MCF 10A (cell line): ENCODE measurements at regions not wholly inside any gene's neighbourhood (a gene's known extent, or its start where the extent isn't known, plus 50 kb on each side); places are given as distances from the start of the nearest gene placed in this dataset.

ENCODE experiments used
- BruUV-seq: library from RNA; stranded (reverse); fragments of 400-500 nt; replicated peaks from 2 replicates; lab custom pipeline; 2021; lab: Mats Ljungman, UMichigan
- CTCF ChIA-PET: fragments of 300-600 bp; sonication (Branson Sonifier 250); formaldehyde crosslinking; extraction: SDS; loops from one replicate; lab custom pipeline; 2021; ENCODE audit warnings: antibody characterized with exemption, inconsistent platforms; lab: Yijun Ruan, JAX
- POLR2A ChIA-PET: fragments of 300-600, 350-650 bp; sonication (Branson Sonifier 250); formaldehyde crosslinking; extraction: SDS; loops from one replicate; lab custom pipeline; 2020; ENCODE audit warnings: antibody characterized with exemption, inconsistent platforms; lab: Yijun Ruan, JAX
- DNase-seq: peaks from one replicate; pipeline ENCODE4 v3.0.0-alpha.2; 2018; ENCODE audit not compliant: unreplicated experiment
- H3K27ac Mint-ChIP-seq: one replicate; pipeline ENCODE4 v1.8.0; 2022; ENCODE audit warnings: mild to moderate bottlenecking, low read depth, mixed read lengths; ENCODE audit not compliant: unreplicated experiment
- H3K27me3 Mint-ChIP-seq: one replicate; pipeline ENCODE4 v1.8.0; 2022; ENCODE audit warnings: mixed read lengths; ENCODE audit not compliant: insufficient read depth, unreplicated experiment
- H3K36me3 Mint-ChIP-seq: one replicate; pipeline ENCODE4 v1.8.0; 2022; ENCODE audit warnings: mild to moderate bottlenecking, moderate library complexity, mixed read lengths; ENCODE audit not compliant: insufficient read depth, unreplicated experiment
- H3K4me1 Mint-ChIP-seq: one replicate; pipeline ENCODE4 v1.8.0; 2022; ENCODE audit warnings: mixed read lengths; ENCODE audit not compliant: insufficient read depth, unreplicated experiment
- H3K4me3 Mint-ChIP-seq: one replicate; pipeline ENCODE4 v1.8.0; 2022; ENCODE audit warnings: mild to moderate bottlenecking, moderate library complexity, mixed read lengths; ENCODE audit not compliant: unreplicated experiment
- H3K9me3 Mint-ChIP-seq: one replicate; pipeline ENCODE4 v1.8.0; 2022; ENCODE audit warnings: mixed read lengths; ENCODE audit not compliant: unreplicated experiment
- CTCF ChIP-seq: fragments of 200-600 bp; IDR thresholded peaks from one replicate; pipeline ENCODE4 v1.8.0; 2022; ENCODE audit warnings: antibody characterized with exemption, mild to moderate bottlenecking; ENCODE audit not compliant: unreplicated experiment
- intact Hi-C: fragments of 100-400 bp; cut with micrococcal nuclease; formaldehyde crosslinking; loops from 2 replicates; pipeline ENCODE4 v1.14.1; 2022

- intact Hi-C loops: no loop called here
- H3K9me3 Mint-ChIP-seq: no peaks in the 10 kb centered on the region
- TF ChIP-seq CTCF: no peak
- DNase-seq: no peak
- ChIA-PET POLR2A (no interaction called here), CTCF (interaction anchor here (0.6 to 0.7 kb wide), 2 partner anchors 22 to 276 kb away, joined by 3 to 5 read pairs; no protein-coding TSS in a partner anchor)
- H3K4me1 Mint-ChIP-seq: no peaks in the 10 kb centered on the region
- no peak overlapping the region for H3K4me3 Mint-ChIP-seq
- no TSS peak for BruUV-seq
- H3K36me3 Mint-ChIP-seq: no peaks in the 10 kb centered on the region
- H3K27ac Mint-ChIP-seq: no peak overlapping the region
- H3K27me3 Mint-ChIP-seq: no peaks in the 10 kb centered on the region
Observed at GRCh38 chr6:751765-752164, 58.8 kb upstream of the EXOC2 start.

- no TSS peak for BruUV-seq
- intact Hi-C loops: no loop called here
- TF ChIP-seq CTCF: no peak
- Mint-ChIP-seq H3K9me3 (no peaks in the 10 kb centered on the region), H3K27me3 (no peaks in the 10 kb centered on the region), H3K4me1 (no peaks in the 10 kb centered on the region), H3K4me3 (no peak overlapping the region), H3K27ac (no peak overlapping the region), H3K36me3 (no peaks in the 10 kb centered on the region)
- ChIA-PET POLR2A (interaction anchor here (0.8 kb wide), 1 partner anchor 17 kb away, joined by 3 read pairs; no protein-coding TSS in a partner anchor), CTCF (no interaction called here)
- no peak for DNase-seq
Observed at GRCh38 chr6:747921-748320, 55.0 kb upstream of the EXOC2 start.

GRCh38 chr6:747028-747427 lies 54.1 kb upstream of the EXOC2 start:
- no peak for TF ChIP-seq CTCF
- Mint-ChIP-seq H3K27ac (no peak overlapping the region), H3K4me3 (no peak overlapping the region), H3K9me3 (no peaks in the 10 kb centered on the region), H3K27me3 (no peaks in the 10 kb centered on the region), H3K36me3 (no peaks in the 10 kb centered on the region), H3K4me1 (no peaks in the 10 kb centered on the region)
- intact Hi-C loops: no loop called here
- CTCF ChIA-PET: interaction anchor here (1.2 kb wide), 1 partner anchor 51 kb away, joined by 7 read pairs; no protein-coding TSS in a partner anchor
- POLR2A ChIA-PET: interaction anchor here (0.8 kb wide), 1 partner anchor 18 kb away, joined by 3 read pairs; no protein-coding TSS in a partner anchor
- BruUV-seq: no TSS peak
- DNase-seq: no peak

- intact Hi-C loops: no loop called here
- DNase-seq: no peak
- Mint-ChIP-seq H3K27me3 (no peaks in the 10 kb centered on the region), H3K9me3 (no peaks in the 10 kb centered on the region), H3K36me3 (no peaks in the 10 kb centered on the region), H3K4me3 (no peak overlapping the region), H3K4me1 (no peaks in the 10 kb centered on the region), H3K27ac (no peak overlapping the region)
- BruUV-seq: no TSS peak
- TF ChIP-seq CTCF: no peak
- POLR2A ChIA-PET: interaction anchor here (0.5 kb wide), 1 partner anchor 321 kb away, joined by 3 read pairs; no protein-coding TSS in a partner anchor
- CTCF ChIA-PET: interaction anchor here (0.6 to 0.7 kb wide), 2 partner anchors 20 to 43 kb away, joined by 3 read pairs; no protein-coding TSS in a partner anchor
Observed at GRCh38 chr6:744666-745353, 51.9 kb upstream of the EXOC2 start.
